K562 (cell line): ENCODE measurements at regions not wholly inside any gene's neighbourhood (a gene's known extent, or its start where the extent isn't known, plus 50 kb on each side); places are given as distances from the start of the nearest gene placed in this dataset.

Experiments used
- RERE ChIP-seq: sonication (generic); formaldehyde crosslinking; IDR thresholded peaks from 2 replicates; pipeline ENCODE4 v1.8.0; 2023; ENCODE audit warnings: missing genetic modification reagents, mild to moderate bottlenecking, borderline replicate concordance
- SMARCC2 ChIP-seq: fragments of 450-650 bp; IDR thresholded peaks from 2 replicates; pipeline ENCODE4 v1.6.1; 2017; ENCODE audit warnings: antibody characterized with exemption, moderate library complexity, mild to moderate bottlenecking, low read depth
- XRCC4 ChIP-seq: IDR thresholded peaks from one replicate; pipeline ENCODE4 v1.6.1; 2011; ENCODE audit not compliant: insufficient read depth, insufficient read length; ENCODE audit errors: extremely low read depth

GRCh38 chr5:73301208-73301901 is 128.4 kb downstream of the TMEM174 start (continued):
- TF ChIP-seq RERE (no peak), XRCC4 (no peak), SMARCC2 (no peak)
